ENCODE measurements at regions not wholly inside any gene's neighbourhood (a gene's known extent, or its start where the extent isn't known, plus 50 kb on each side); places are given as distances from the start of the nearest gene placed in this dataset.

GRCh38 chr2:2580341-2580740 is 249.3 kb upstream of the MYT1L start:
- Histone ChIP-seq H4K20me1 (ENCODE audit: control insufficient read depth, insufficient read depth) (no peaks in the 10 kb centered on the region), H3K4me2 (ENCODE audit: control insufficient read depth, insufficient read depth) (no peak overlapping the region), H3K27me3 (replicated peaks in 1 of 2; ENCODE audit: control insufficient read depth in 2 of 2, insufficient read depth in 2 of 2, low read length in 1 of 2) (no peaks in the 10 kb centered on the region), H3K9me3 (replicated peaks; ENCODE audit: control insufficient read depth, insufficient read depth, low read length) (no peaks in the 10 kb centered on the region), H3K36me3 (ENCODE audit: control insufficient read depth in 2 of 2, insufficient read depth in 2 of 2, low read length in 1 of 2) (no peaks in the 10 kb centered on the region), H3K9ac (ENCODE audit: control insufficient read depth, insufficient read depth, low read length) (no peak overlapping the region), H2AFZ (ENCODE audit: control insufficient read depth, low read depth, low read length) (no peak overlapping the region), H3K4me1 (ENCODE audit: control insufficient read depth, insufficient read depth, low read length) (no peaks in the 10 kb centered on the region), H3K4me3 (no peak overlapping the region), H3K79me2 (ENCODE audit: control insufficient read depth, insufficient read depth, low read length) (no peaks in the 10 kb centered on the region), H3K27ac (ENCODE audit: control insufficient read depth, insufficient read depth) (no peak overlapping the region)
- TF ChIP-seq ZZZ3 (IDR thresholded peaks at IDR 0.05; ENCODE audit: control insufficient read depth, insufficient read length, low read depth) (no peak), IRF4 (IDR thresholded peaks at IDR 0.05; ENCODE audit: low read depth, low read length) (no peak), TCF3 (IDR thresholded peaks at IDR 0.05; ENCODE audit: borderline replicate concordance, insufficient read depth, low read depth, low read length) (no peak), SMAD5 (IDR thresholded peaks at IDR 0.05; ENCODE audit: low read depth) (no peak), STAT1 (conservative IDR thresholded peaks at IDR 0.05) (no peak), SIX5 (IDR thresholded peaks at IDR 0.05; ENCODE audit: low read depth, low read length, severe bottlenecking) (no peak), HDAC2 (IDR thresholded peaks at IDR 0.05) (no peak)
- TF ChIP-seq, protein P1, sequence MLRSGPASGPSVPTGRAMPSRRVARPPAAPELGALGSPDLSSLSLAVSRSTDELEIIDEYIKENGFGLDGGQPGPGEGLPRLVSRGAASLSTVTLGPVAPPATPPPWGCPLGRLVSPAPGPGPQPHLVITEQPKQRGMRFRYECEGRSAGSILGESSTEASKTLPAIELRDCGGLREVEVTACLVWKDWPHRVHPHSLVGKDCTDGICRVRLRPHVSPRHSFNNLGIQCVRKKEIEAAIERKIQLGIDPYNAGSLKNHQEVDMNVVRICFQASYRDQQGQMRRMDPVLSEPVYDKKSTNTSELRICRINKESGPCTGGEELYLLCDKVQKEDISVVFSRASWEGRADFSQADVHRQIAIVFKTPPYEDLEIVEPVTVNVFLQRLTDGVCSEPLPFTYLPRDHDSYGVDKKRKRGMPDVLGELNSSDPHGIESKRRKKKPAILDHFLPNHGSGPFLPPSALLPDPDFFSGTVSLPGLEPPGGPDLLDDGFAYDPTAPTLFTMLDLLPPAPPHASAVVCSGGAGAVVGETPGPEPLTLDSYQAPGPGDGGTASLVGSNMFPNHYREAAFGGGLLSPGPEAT (IDR thresholded peaks at IDR 0.05; ENCODE audit: low read depth) = no peak
- ATAC-seq (no peak), FAIRE-seq (no peak), DNase-seq (ENCODE audit: low read depth, low spot score) (no peak)
- RAD21 ChIA-PET (ENCODE audit: unreplicated experiment) = no interaction called here
- POLR2A ChIA-PET = no interaction called here
- in situ Hi-C loops (cut with MboI) (no loop called here), intact Hi-C loops (cut with micrococcal nuclease; ENCODE audit: unreplicated experiment) (no loop called here)
- CTCF ChIA-PET = no interaction called here
- SMC1A ChIA-PET (ENCODE audit: uncharacterized antibody, unreplicated experiment) = no interaction called here
- WGBS (ENCODE audit: insufficient coverage, insufficient replicate concordance, low lambda C conversion rate, missing lambda C conversion rate) = 58% methylated on average over 19 of the region's 19 CpGs
- BruUV-seq (replicated peaks) = no TSS peak

GRCh38 chr2:2579814-2580213 is 248.7 kb upstream of the MYT1L start:
- ATAC-seq = no peak
- CTCF ChIA-PET = no interaction called here
- in situ Hi-C loops (cut with MboI) = no loop called here
- Histone ChIP-seq H3K79me2 (ENCODE audit: control insufficient read depth, insufficient read depth, low read length) (no peaks in the 10 kb centered on the region), H3K36me3 (ENCODE audit: control insufficient read depth in 2 of 2, insufficient read depth in 2 of 2, low read length in 1 of 2) (no peaks in the 10 kb centered on the region), H4K20me1 (ENCODE audit: control insufficient read depth, insufficient read depth) (no peaks in the 10 kb centered on the region), H3K4me3 (no peak overlapping the region), H2AFZ (ENCODE audit: control insufficient read depth, low read depth, low read length) (no peak overlapping the region), H3K9me3 (replicated peaks; ENCODE audit: control insufficient read depth, insufficient read depth, low read length) (no peaks in the 10 kb centered on the region), H3K4me2 (ENCODE audit: control insufficient read depth, insufficient read depth) (no peak overlapping the region), H3K27ac (ENCODE audit: control insufficient read depth, insufficient read depth) (no peak overlapping the region), H3K27me3 (replicated peaks in 1 of 2; ENCODE audit: control insufficient read depth in 2 of 2, insufficient read depth in 2 of 2, low read length in 1 of 2) (no peaks in the 10 kb centered on the region), H3K4me1 (ENCODE audit: control insufficient read depth, insufficient read depth, low read length) (no peaks in the 10 kb centered on the region), H3K9ac (ENCODE audit: control insufficient read depth, insufficient read depth, low read length) (no peak overlapping the region)
- WGBS (ENCODE audit: insufficient coverage, insufficient replicate concordance, low lambda C conversion rate, missing lambda C conversion rate) = 50% methylated on average over 8 of the region's 8 CpGs
- intact Hi-C loops (cut with micrococcal nuclease; ENCODE audit: unreplicated experiment) = no loop called here
- no peak for FAIRE-seq
- DNase-seq (ENCODE audit: low read depth, low spot score) = no peak
- SMC1A ChIA-PET (ENCODE audit: uncharacterized antibody, unreplicated experiment) = no interaction called here
- POLR2A ChIA-PET = no interaction called here
- BruUV-seq (replicated peaks) = no TSS peak
- RAD21 ChIA-PET (ENCODE audit: unreplicated experiment) = no interaction called here
- TF ChIP-seq RBBP5 (conservative IDR thresholded peaks at IDR 0.05) = no peak
- TF ChIP-seq, protein P2, sequence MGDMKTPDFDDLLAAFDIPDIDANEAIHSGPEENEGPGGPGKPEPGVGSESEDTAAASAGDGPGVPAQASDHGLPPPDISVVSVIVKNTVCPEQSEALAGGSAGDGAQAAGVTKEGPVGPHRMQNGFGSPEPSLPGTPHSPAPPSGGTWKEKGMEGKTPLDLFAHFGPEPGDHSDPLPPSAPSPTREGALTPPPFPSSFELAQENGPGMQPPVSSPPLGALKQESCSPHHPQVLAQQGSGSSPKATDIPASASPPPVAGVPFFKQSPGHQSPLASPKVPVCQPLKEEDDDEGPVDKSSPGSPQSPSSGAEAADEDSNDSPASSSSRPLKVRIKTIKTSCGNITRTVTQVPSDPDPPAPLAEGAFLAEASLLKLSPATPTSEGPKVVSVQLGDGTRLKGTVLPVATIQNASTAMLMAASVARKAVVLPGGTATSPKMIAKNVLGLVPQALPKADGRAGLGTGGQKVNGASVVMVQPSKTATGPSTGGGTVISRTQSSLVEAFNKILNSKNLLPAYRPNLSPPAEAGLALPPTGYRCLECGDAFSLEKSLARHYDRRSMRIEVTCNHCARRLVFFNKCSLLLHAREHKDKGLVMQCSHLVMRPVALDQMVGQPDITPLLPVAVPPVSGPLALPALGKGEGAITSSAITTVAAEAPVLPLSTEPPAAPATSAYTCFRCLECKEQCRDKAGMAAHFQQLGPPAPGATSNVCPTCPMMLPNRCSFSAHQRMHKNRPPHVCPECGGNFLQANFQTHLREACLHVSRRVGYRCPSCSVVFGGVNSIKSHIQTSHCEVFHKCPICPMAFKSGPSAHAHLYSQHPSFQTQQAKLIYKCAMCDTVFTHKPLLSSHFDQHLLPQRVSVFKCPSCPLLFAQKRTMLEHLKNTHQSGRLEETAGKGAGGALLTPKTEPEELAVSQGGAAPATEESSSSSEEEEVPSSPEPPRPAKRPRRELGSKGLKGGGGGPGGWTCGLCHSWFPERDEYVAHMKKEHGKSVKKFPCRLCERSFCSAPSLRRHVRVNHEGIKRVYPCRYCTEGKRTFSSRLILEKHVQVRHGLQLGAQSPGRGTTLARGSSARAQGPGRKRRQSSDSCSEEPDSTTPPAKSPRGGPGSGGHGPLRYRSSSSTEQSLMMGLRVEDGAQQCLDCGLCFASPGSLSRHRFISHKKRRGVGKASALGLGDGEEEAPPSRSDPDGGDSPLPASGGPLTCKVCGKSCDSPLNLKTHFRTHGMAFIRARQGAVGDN (IDR thresholded peaks at IDR 0.05) = no peak
- no peak for TF ChIP-seq CHD1 (IDR thresholded peaks at IDR 0.05; ENCODE audit: low read depth, low read length)
- TF ChIP-seq RFX5 (IDR thresholded peaks at IDR 0.05; ENCODE audit: low read depth, low read length) = no peak
- TF ChIP-seq BRCA1 (IDR thresholded peaks at IDR 0.05; ENCODE audit: low read depth, low read length) = no peak

All from GM12878 (cell line).